ENCODE measurements at regions not wholly inside any gene's neighbourhood (a gene's known extent, or its start where the extent isn't known, plus 50 kb on each side); places are given as distances from the start of the nearest gene placed in this dataset.

- no peak for TF ChIP-seq TCF7L2 (IDR thresholded peaks at IDR 0.05; ENCODE audit: borderline replicate concordance, extremely low read depth, insufficient read depth, insufficient read length)
- no peak for TF ChIP-seq ZBTB33 (IDR thresholded peaks at IDR 0.05; ENCODE audit: extremely low read depth, insufficient replicate concordance, low read length)
- no peak for TF ChIP-seq POLR2A (IDR thresholded peaks at IDR 0.05; ENCODE audit: borderline replicate concordance, extremely low read depth, insufficient read depth, insufficient read length)
- no peak for TF ChIP-seq SRF (IDR thresholded peaks at IDR 0.05; ENCODE audit: low read depth)
- no peak for TF ChIP-seq CEBPB (IDR thresholded peaks at IDR 0.05; ENCODE audit: low read depth)
- TF ChIP-seq EZH2 (IDR thresholded peaks at IDR 0.05): no peak
- no peak for TF ChIP-seq POLR2AphosphoS5 (IDR thresholded peaks at IDR 0.05; ENCODE audit: low read depth, low read length)
- TF ChIP-seq YY1 (IDR thresholded peaks at IDR 0.05; ENCODE audit: extremely low read depth, insufficient replicate concordance, low read depth, low read length): no peak
- no peak for TF ChIP-seq ZFX (IDR thresholded peaks at IDR 0.05)
- TF ChIP-seq, protein P1, sequence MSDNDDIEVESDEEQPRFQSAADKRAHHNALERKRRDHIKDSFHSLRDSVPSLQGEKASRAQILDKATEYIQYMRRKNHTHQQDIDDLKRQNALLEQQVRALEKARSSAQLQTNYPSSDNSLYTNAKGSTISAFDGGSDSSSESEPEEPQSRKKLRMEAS (IDR thresholded peaks at IDR 0.05): no peak
- no peak for TF ChIP-seq EGR1 (IDR thresholded peaks at IDR 0.05; ENCODE audit: low read depth)
These were observed 120.5 kb downstream of the SNX18 start (continued) for GRCh38 chr5:54638106-54638505.

DNA sequence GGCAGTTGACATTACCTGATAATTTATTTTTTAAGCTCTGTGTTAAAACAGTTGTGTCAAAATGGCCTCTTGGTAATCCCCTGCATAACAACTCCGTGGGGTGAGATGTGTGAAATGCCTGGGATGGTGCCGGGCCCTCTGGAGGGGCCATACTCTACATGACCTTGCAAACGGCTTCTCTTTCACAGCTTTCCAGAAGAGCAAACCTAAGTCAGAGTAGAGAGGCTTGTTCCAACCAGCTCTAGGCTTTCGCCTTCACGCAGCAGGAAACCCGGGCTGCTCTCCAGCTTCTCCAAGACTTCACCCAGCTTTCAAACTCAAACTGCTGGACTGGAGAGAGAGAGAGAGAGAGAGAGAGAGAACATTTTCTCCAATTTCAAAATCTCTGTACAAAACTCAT lies 120.1 kb downstream of the SNX18 start:
- no peaks in the 10 kb centered on the region for H3K4me1 ChIP-seq (ENCODE audit: control insufficient read depth in 1 of 2, insufficient read depth in 2 of 2, low read length in 2 of 2)
- TF ChIP-seq POLR2AphosphoS5 (IDR thresholded peaks at IDR 0.05; ENCODE audit: low read depth, low read length): no peak
- no peak for TF ChIP-seq CBX3 (IDR thresholded peaks at IDR 0.05; ENCODE audit: low read depth)
- TF ChIP-seq SRF (IDR thresholded peaks at IDR 0.05; ENCODE audit: low read depth): no peak
- no peak for TF ChIP-seq FOSL1 (IDR thresholded peaks at IDR 0.05; ENCODE audit: low read depth)
- TF ChIP-seq SP1 (IDR thresholded peaks at IDR 0.05; ENCODE audit: low read depth): no peak
- no peak for TF ChIP-seq JUND (IDR thresholded peaks at IDR 0.05)
- no peak for TF ChIP-seq ZBTB33 (IDR thresholded peaks at IDR 0.05; ENCODE audit: extremely low read depth, insufficient replicate concordance, low read length)
- no peak for TF ChIP-seq YY1 (IDR thresholded peaks at IDR 0.05; ENCODE audit: extremely low read depth, insufficient replicate concordance, low read depth, low read length)
- no peak for TF ChIP-seq TCF7L2 (IDR thresholded peaks at IDR 0.05; ENCODE audit: borderline replicate concordance, extremely low read depth, insufficient read depth, insufficient read length)
- TF ChIP-seq EZH2phosphoT487 (IDR thresholded peaks at IDR 0.05; ENCODE audit: borderline replicate concordance): no peak
- TF ChIP-seq SIN3A (IDR thresholded peaks at IDR 0.05; ENCODE audit: low read depth): no peak
- no peak for TF ChIP-seq POLR2A (IDR thresholded peaks at IDR 0.05; ENCODE audit: borderline replicate concordance, extremely low read depth, insufficient read depth, insufficient read length)
- no peaks in the 10 kb centered on the region for H3K9me3 ChIP-seq (ENCODE audit: control insufficient read depth in 1 of 2, insufficient read depth in 1 of 2, low read depth in 1 of 2, low read length in 2 of 2)
- H3K4me2 ChIP-seq (ENCODE audit: low read length): no peak overlapping the region
- H3K9ac ChIP-seq (ENCODE audit: low read length): no peak overlapping the region
- H3K27ac ChIP-seq (ENCODE audit: low read depth, low read length): no peak overlapping the region
- H3K79me2 ChIP-seq (ENCODE audit: insufficient read depth, low read length): no peaks in the 10 kb centered on the region
- no peak overlapping the region for H3K4me3 ChIP-seq (replicated peaks in 1 of 2; ENCODE audit: low read depth in 1 of 2, low read length in 2 of 2)
- ATAC-seq (no peak), DNase-seq (ENCODE audit: low read depth, low spot score) (no peak)
- H3K9me2 ChIP-seq (ENCODE audit: insufficient read depth): no peaks in the 10 kb centered on the region; the same call in 1 of the 2 replicates
- ChIA-PET RAD21 (ENCODE audit: low non-redundant PET in 1 of 2, low total read pairs in 2 of 2, uncharacterized antibody in 2 of 2, unreplicated experiment in 2 of 2) (no interaction called here), CTCF (no interaction called here), POLR2A (no interaction called here)
- no peaks in the 10 kb centered on the region for H3K27me3 ChIP-seq (ENCODE audit: insufficient read depth, low read length)
- no peak overlapping the region for H2AFZ ChIP-seq (ENCODE audit: low read depth, low read length, poor library complexity, severe bottlenecking)
- no peaks in the 10 kb centered on the region for H3K36me3 ChIP-seq (ENCODE audit: control insufficient read depth in 1 of 2, insufficient read depth in 2 of 2, low read length in 2 of 2)
- BruUV-seq (replicated peaks): no TSS peak
- intact Hi-C loops (cut with micrococcal nuclease): no loop called here
- no peaks in the 10 kb centered on the region for H4K20me1 ChIP-seq (ENCODE audit: insufficient read depth)

Measured in HCT116 (cell line).